Right ventricle myocardium inferior (tissue), 1 donor: ENCODE measurements at regions not wholly inside any gene's neighbourhood (a gene's known extent, or its start where the extent isn't known, plus 50 kb on each side); places are given as distances from the start of the nearest gene placed in this dataset.

Experiments
- ATAC-seq: fragments of 200-7000 bp; cut with Tn5 transposase; one replicate; pipeline ENCODE4 v1.9.1; 2020; ENCODE audit warnings: mild to moderate bottlenecking, moderate library complexity
- DNase-seq: peaks from one replicate; pipeline ENCODE4 v3.0.0; 2021; ENCODE audit errors: missing footprints
- intact Hi-C: fragments of 100-400 bp; cut with DNase I; formaldehyde crosslinking; loops from one replicate; pipeline ENCODE4 v1.11.0; 2022
- donor health status: DM: no; HTN: yes; CAD: no; lungs with severe emphysema.

DNA sequence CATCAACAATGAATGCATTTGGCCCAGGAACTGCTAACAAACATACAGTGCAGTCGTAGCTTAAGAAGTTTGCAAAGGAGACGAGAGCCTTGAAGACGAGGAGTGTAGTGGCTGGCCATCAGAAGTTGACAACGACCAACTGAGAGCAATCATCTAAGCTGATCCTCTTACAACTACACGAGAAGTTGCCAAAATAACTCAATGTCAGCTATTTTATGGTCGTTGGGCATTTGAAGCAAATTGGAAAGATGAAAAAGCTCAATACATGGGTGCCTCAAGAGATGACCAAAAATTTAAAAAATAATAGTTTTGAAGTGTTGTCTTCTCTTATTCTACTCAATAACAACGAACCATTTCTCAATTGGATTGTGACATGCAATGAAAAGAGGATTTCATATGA is 757.7 kb upstream of the CHD1 start:
- intact Hi-C loops, result no loop called here
- no peak for ATAC-seq
- no peak for DNase-seq

- ATAC-seq (no peak), DNase-seq (no peak)
- intact Hi-C loops, result no loop called here
Measured at GRCh38 chr5:99675974-99676373, 747.2 kb upstream of the CHD1 start.

- DNase-seq (no peak), ATAC-seq (no peak)
- intact Hi-C loops, result no loop called here
Measured at GRCh38 chr5:99674101-99674500, 745.3 kb upstream of the CHD1 start.

DNA sequence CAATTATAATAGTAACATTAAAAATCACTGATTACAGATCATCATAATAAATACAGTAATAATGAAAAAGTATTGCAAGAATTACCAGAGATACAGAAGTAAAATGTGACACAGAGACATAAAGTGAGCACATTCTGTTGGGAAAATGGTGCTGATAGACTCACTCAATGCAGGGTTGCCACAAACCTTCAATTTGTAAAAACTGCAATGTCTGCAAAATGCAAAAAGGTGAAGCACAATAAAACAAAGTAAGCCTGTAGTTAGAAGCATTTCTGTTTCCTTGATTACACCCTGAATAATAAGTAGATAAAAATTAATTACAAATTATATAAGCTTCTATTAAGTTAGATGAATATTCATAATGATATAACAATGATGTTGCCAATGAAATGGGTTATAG is 736.2 kb upstream of the CHD1 start:
- DNase-seq, result no peak
- intact Hi-C loops, result no loop called here
- ATAC-seq, result no peak

GRCh38 chr5:99651298-99651697 is 722.5 kb upstream of the CHD1 start:
- intact Hi-C loops, result no loop called here
- no peak for DNase-seq
- ATAC-seq, result no peak

DNA sequence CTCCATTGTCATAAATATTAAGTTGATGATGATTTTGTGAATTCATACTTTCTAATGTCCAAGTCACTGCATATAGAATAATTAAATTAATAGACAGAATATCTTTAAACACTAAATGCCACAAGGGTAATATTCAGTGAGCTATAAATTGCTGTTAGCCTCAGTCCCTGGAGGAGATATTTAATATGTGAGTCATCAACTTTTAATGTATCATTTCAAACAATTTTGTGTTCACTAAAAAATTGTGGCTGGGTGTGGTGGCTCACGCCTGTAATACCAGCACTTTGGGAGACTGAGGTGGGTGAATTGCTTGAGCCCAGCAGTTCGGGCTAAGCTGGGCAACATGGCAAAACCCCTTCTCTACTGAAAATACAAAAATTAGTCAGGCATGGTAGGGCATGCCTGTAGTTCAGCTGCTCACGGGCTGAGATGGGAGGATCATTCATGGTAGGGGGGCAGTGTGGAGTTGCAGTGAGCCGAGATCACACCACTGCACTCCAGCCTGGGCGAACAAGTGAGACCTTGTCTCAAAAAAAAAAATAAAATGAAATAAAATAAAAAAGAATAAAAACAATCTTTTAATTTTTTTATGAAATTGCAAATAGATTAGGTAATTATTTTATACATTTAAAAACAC is 717.3 kb upstream of the CHD1 start:
- intact Hi-C loops, result no loop called here
- DNase-seq, result no peak
- no peak for ATAC-seq

DNA sequence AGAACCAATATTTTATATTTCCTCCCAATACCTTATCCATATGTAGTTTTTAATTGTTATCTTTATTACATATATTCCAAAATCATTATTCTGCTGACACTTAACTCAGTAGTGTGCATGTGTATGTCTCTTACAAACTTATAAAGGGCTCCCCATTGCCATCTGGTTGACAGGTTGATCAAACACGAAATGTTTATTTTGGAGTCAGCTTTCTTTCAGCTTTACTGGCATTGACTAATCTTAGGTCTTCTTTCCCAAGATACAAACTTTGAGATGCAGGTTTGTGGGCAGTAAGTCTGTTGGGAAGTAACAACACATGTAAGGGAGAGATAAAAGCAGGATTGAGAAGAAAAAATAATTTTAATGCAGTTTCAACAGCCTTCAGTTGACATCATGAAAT is 716.0 kb upstream of the CHD1 start:
- no peak for DNase-seq
- intact Hi-C loops, result no loop called here
- no peak for ATAC-seq

DNA sequence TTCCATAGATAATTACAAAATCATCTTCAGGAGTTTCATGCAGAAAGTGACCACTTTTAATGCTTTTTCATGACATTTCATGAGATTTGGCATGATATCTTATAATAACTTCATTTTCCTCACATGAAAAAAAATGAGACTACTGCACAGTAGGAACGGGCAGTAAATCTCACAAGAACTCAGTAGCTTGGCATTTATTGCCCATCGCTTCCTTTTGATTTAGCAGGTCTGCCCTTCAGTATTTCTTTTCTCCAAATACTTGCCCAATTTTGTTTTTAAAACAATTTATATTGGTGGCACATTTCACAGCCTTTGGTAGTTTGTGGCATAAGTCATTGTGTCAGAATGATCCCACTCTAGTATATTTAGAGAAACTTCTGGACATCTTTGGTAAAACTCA is 711.8 kb upstream of the CHD1 start:
- DNase-seq (no peak), ATAC-seq (no peak)
- intact Hi-C loops, result no loop called here

GRCh38 chr5:99639905-99640304 is 711.1 kb upstream of the CHD1 start:
- ATAC-seq (no peak), DNase-seq (no peak)
- intact Hi-C loops, result no loop called here

DNA sequence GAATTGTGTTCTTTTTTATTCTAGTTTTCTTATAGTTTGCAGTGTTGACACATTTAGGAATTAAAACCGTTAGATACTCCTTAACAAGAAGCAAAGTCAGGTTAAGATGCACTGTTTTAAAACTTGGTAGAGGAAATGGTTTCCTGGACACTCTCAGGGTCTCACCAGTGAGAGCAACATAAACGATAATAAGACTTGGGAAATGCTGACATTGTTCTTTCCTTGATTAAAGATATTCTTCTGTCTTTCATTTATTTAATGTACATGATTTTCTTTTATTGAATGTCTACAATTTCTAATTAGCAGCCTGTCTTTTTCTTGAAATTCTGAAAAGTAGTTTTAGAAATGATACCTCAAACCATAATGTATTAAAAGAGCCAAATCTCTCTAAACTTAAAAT is 707.9 kb upstream of the CHD1 start:
- intact Hi-C loops, result no loop called here
- ATAC-seq, result no peak
- DNase-seq, result no peak

DNA sequence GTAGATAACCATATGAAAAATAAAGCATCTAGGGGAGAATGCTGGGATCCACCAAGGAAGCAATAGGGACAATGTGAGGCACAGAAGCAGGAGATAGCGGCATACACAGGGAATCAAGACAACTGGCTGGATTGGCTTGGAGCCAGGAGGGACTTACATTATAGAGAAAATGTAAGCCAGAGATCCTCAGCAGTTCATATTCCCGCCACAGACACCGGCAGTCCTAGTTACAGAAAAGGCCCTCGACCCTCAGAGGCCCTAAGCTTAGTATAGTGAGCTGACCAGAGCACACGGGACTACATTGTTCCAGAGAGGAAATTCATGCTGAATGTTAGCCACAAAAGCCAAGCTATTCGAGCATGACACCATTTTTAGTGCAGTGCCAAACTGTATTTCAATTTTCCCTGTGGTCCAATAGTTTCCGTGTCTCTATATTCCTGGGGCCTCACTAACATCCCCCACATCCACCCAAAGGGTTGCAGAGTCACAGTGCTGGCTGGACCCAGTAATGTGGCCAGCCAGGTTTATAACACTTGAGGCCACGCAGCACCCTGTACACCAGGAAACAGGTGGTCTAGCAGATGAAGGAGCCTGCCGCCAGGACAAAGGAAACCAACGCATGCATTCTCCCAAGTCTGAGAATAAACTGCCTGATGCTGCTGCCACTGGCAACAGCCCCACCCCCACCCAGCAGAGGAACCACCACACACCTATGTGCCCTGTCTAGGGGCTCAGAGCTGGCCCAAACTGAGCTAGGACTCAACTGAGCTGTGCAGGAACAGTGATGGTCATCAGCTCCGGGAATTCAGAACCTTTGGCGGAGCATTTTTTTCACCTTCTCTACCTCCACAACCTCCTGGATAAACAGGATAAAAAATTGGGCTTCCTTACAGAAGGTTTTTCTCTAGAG is 693.2 kb upstream of the CHD1 start:
- intact Hi-C loops, result no loop called here
- no peak for ATAC-seq

DNA sequence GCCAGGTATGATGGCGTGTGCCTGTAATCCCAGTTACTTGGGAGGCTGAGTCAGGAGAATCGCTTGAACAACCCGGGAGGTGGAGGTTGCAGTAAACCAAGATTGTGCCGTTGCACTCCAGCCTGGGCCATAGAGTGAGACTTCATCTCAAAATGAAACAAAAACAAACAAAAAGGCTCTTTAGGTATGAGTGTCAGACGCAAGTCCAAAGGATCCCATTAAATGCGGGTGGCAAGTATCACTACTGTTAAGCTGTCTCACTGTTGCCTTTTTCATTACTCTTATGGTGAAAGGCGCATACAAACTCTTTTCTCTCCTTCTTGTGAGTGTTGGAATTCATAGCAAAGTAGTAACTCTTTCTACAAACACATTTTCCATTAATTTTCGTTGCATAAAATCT is 688.5 kb upstream of the CHD1 start:
- intact Hi-C loops, result no loop called here
- no peak for ATAC-seq

More for the DNA sequence above, 693.2 kb upstream of the CHD1 start:
- peak; percentile 56 for DNase-seq

GRCh38 chr5:99614888-99615287 is 686.1 kb upstream of the CHD1 start:
- intact Hi-C loops, result no loop called here
- no peak for DNase-seq
- no peak for ATAC-seq

More for the DNA sequence above, 688.5 kb upstream of the CHD1 start:
- no peak for DNase-seq

DNA sequence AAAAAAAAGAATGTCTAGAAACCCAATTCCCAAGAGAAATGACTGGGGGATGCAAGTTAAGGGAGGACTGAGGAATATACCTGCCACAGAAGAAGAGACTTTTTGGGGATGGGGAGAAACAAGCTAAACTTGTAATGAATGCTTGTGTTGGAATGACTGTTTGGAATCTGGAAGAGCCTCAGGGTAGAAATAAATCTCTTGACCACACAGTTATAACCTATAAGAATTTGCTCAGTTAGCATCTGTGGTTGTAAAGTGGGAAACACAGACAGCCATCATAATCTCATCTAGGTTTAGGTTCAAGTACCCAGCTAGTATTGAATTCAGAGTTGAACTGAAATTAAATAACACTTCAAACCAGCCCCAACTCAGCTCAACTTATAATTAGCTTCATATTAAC is 678.3 kb upstream of the CHD1 start:
- no peak for ATAC-seq
- intact Hi-C loops, result no loop called here

GRCh38 chr5:99605904-99606303 is 677.1 kb upstream of the CHD1 start:
- intact Hi-C loops, result no loop called here
- no peak for DNase-seq
- no peak for ATAC-seq

More for the DNA sequence above, 678.3 kb upstream of the CHD1 start:
- no peak for DNase-seq

DNA sequence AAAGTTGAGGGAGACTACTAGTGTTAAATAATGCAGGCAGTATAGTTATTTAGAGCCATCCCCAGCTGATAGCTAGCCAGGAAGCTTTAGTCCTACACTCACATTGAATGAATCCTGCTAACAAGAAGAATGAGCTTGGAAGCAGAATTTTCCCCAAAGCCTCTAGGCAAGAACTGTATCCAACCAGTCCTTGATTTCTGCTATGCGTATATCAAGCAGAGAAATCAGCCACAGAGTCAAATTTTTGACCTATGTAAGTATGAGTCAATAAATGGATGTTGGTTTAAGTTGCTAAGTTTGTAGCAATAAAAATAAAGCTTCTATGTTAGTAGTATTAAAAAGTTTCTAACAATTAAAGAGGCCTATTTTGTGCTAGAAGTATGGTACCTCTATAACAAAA is 672.1 kb upstream of the CHD1 start:
- ATAC-seq (no peak), DNase-seq (no peak)
- intact Hi-C loops, result no loop called here

DNA sequence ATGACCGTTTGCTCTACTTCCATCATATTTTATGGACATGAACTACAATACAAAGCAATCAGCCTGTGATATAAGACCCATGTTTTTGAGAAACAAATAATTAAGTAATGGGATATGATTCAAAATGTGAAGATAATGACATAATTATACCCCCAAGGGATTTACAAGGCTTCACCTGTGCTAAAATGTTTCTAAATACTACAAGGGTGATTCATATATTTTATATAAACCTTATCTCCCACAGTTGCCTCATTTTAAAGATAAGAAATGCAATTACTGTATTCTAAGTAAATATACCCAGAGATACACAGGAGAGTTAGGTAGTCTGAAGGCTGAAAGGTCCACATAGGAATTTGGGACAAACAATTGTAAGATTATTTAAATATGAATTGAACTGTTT is 662.0 kb upstream of the CHD1 start:
- no peak for ATAC-seq
- DNase-seq, result no peak
- intact Hi-C loops, result no loop called here

- ATAC-seq, result no peak
- intact Hi-C loops, result no loop called here
- DNase-seq, result no peak
Measured at GRCh38 chr5:99589424-99589823, 660.6 kb upstream of the CHD1 start.

DNA sequence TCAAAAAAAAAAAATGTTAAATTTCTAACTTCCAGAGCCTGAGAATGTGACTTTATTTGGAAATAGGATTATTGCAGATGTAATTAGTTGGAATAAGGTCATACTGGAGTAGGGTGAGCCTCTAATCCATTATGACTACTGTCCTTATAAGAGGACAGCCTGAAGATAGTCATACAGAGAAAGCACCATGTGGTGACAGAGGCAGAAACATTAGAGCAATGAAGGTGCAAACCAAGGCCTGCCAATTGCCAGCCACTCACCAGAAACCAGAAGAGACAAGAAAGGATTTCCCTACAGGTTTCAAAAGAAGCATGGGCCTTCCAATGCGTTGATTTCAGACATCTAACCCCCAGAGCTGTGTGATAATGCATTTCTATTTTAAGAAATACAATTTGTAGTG is 659.2 kb upstream of the CHD1 start:
- ATAC-seq (no peak), DNase-seq (no peak)
- intact Hi-C loops, result no loop called here

DNA sequence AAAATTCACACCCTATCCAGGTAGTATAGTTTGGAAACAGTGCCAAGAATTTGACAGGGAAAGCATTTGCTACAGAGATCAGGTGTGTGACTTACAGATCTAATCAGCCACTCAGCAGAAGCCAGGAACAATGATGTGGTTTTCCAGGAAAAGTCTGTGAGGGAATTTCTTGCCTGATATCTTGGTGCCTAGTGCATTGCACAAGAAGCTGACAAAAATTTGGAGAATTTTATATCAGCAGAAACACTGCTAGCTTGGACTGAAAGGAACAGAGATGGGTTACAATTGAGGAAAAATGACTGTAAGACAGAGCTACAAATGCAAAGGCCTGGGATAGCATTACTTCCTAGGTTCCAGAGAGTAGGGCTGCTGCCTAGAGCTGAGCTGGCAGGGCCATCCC is 658.1 kb upstream of the CHD1 start:
- ATAC-seq (no peak), DNase-seq (no peak)
- intact Hi-C loops, result no loop called here
